ENCODE measurements at regions not wholly inside any gene's neighbourhood (a gene's known extent, or its start where the extent isn't known, plus 50 kb on each side); places are given as distances from the start of the nearest gene placed in this dataset.

GRCh38 chrX:128664211-128664610, 612.0 kb upstream of the ACTRT1 start:
- CTCF ChIA-PET = no interaction called here
- TF ChIP-seq EZH2 (IDR thresholded peaks at IDR 0.05; ENCODE audit: borderline replicate concordance, low read depth, low read length, poor library complexity, severe bottlenecking) (no peak), CTCF (conservative IDR thresholded peaks at IDR 0.05; ENCODE audit: low read depth, low read length) (no peak)
- no peaks in the 10 kb centered on the region for H3K4me1 ChIP-seq (ENCODE audit: insufficient read depth, low read length, poor library complexity, severe bottlenecking)
- intact Hi-C loops (cut with micrococcal nuclease; ENCODE audit: unreplicated experiment) = no loop called here
- H3K27me3 ChIP-seq (replicated peaks; ENCODE audit: insufficient read depth, low read depth, low read length, poor library complexity) = no peaks in the 10 kb centered on the region
- H3K36me3 ChIP-seq (ENCODE audit: insufficient read depth, low read length, poor library complexity, severe bottlenecking) = no peaks in the 10 kb centered on the region
- POLR2A ChIA-PET (ENCODE audit: low non-redundant PET) = no interaction called here
- no TSS peak for BruUV-seq (replicated peaks)
- H3K4me3 ChIP-seq (ENCODE audit: low read depth, low read length, poor library complexity, severe bottlenecking) = no peak overlapping the region
- H3K9me3 ChIP-seq (ENCODE audit: low read depth, low read length, poor library complexity, severe bottlenecking) = peaks cover 4% of the 10 kb centered on the region
- no peak for DNase-seq (ENCODE audit: low spot score)
- H3K27ac ChIP-seq (ENCODE audit: low read depth, low read length, poor library complexity, severe bottlenecking) = no peak overlapping the region

GRCh38 chrX:128653524-128654060, 601.4 kb upstream of the ACTRT1 start:
- intact Hi-C loops (cut with micrococcal nuclease; ENCODE audit: unreplicated experiment) = no loop called here
- peak; percentile 64 for DNase-seq (ENCODE audit: low spot score)
- BruUV-seq (replicated peaks) = no TSS peak
- Histone ChIP-seq H3K27ac (ENCODE audit: low read depth, low read length, poor library complexity, severe bottlenecking) (peak overlapping the region; percentile 51), H3K4me3 (ENCODE audit: low read depth, low read length, poor library complexity, severe bottlenecking) (no peak overlapping the region), H3K4me1 (ENCODE audit: insufficient read depth, low read length, poor library complexity, severe bottlenecking) (peaks cover 3% of the 10 kb centered on the region), H3K9me3 (ENCODE audit: low read depth, low read length, poor library complexity, severe bottlenecking) (no peaks in the 10 kb centered on the region), H3K36me3 (ENCODE audit: insufficient read depth, low read length, poor library complexity, severe bottlenecking) (no peaks in the 10 kb centered on the region), H3K27me3 (replicated peaks; ENCODE audit: insufficient read depth, low read depth, low read length, poor library complexity) (no peaks in the 10 kb centered on the region)
- CTCF ChIA-PET = no interaction called here
- TF ChIP-seq EZH2 (IDR thresholded peaks at IDR 0.05; ENCODE audit: borderline replicate concordance, low read depth, low read length, poor library complexity, severe bottlenecking) (no peak), CTCF (conservative IDR thresholded peaks at IDR 0.05; ENCODE audit: low read depth, low read length) (no peak)
- POLR2A ChIA-PET (ENCODE audit: low non-redundant PET) = interaction anchor here (0.6 kb wide), 1 partner anchor 44 kb away, joined by 10 read pairs; no protein-coding TSS in a partner anchor

- DNase-seq (ENCODE audit: low spot score) = no peak
- intact Hi-C loops (cut with micrococcal nuclease; ENCODE audit: unreplicated experiment) = no loop called here
- BruUV-seq (replicated peaks) = no TSS peak
- H3K4me3 ChIP-seq (ENCODE audit: low read depth, low read length, poor library complexity, severe bottlenecking) = no peak overlapping the region
- POLR2A ChIA-PET (ENCODE audit: low non-redundant PET) = no interaction called here
- H3K27ac ChIP-seq (ENCODE audit: low read depth, low read length, poor library complexity, severe bottlenecking) = no peak overlapping the region
- no peaks in the 10 kb centered on the region for H3K27me3 ChIP-seq (replicated peaks; ENCODE audit: insufficient read depth, low read depth, low read length, poor library complexity)
- CTCF ChIA-PET = no interaction called here
- H3K36me3 ChIP-seq (ENCODE audit: insufficient read depth, low read length, poor library complexity, severe bottlenecking) = no peaks in the 10 kb centered on the region
- no peaks in the 10 kb centered on the region for H3K9me3 ChIP-seq (ENCODE audit: low read depth, low read length, poor library complexity, severe bottlenecking)
- TF ChIP-seq EZH2 (IDR thresholded peaks at IDR 0.05; ENCODE audit: borderline replicate concordance, low read depth, low read length, poor library complexity, severe bottlenecking) (no peak), CTCF (conservative IDR thresholded peaks at IDR 0.05; ENCODE audit: low read depth, low read length) (no peak)
- peaks cover 3% of the 10 kb centered on the region for H3K4me1 ChIP-seq (ENCODE audit: insufficient read depth, low read length, poor library complexity, severe bottlenecking)
These were observed 598.1 kb upstream of the ACTRT1 start for GRCh38 chrX:128650326-128650725.
